ENCODE measurements at regions not wholly inside any gene's neighbourhood (a gene's known extent, or its start where the extent isn't known, plus 50 kb on each side); places are given as distances from the start of the nearest gene placed in this dataset.

GRCh38 chr2:237260686-237261085, 153.3 kb downstream of the COL6A3 start:
- peaks cover 32% of the 10 kb centered on the region for H3K4me1 Mint-ChIP-seq
- peaks cover 4% of the 10 kb centered on the region for H3K9me3 Mint-ChIP-seq
- TF ChIP-seq CTCF (IDR thresholded peaks at IDR 0.05), result no peak
- H3K36me3 Mint-ChIP-seq (ENCODE audit: low read depth), result no peaks in the 10 kb centered on the region
- H3K27ac Mint-ChIP-seq, result no peak overlapping the region
- no peak for DNase-seq
- no peak overlapping the region for H3K4me3 Mint-ChIP-seq
- H3K27me3 Mint-ChIP-seq (ENCODE audit: low read depth, poor library complexity), result peaks cover 10% of the 10 kb centered on the region

GRCh38 chr2:237261327-237261726, 152.6 kb downstream of the COL6A3 start:
- peaks cover 4% of the 10 kb centered on the region for H3K9me3 Mint-ChIP-seq
- H3K4me1 Mint-ChIP-seq, result peaks cover 32% of the 10 kb centered on the region
- peak overlapping the region; percentile 71 for H3K27ac Mint-ChIP-seq
- H3K4me3 Mint-ChIP-seq, result no peak overlapping the region
- peaks cover 9% of the 10 kb centered on the region for H3K27me3 Mint-ChIP-seq (ENCODE audit: low read depth, poor library complexity)
- no peak for TF ChIP-seq CTCF (IDR thresholded peaks at IDR 0.05)
- no peaks in the 10 kb centered on the region for H3K36me3 Mint-ChIP-seq (ENCODE audit: low read depth)
- DNase-seq, result no peak

- DNase-seq, result no peak
- no peak overlapping the region for H3K4me3 Mint-ChIP-seq
- peaks cover 25% of the 10 kb centered on the region for H3K4me1 Mint-ChIP-seq
- H3K27ac Mint-ChIP-seq, result no peak overlapping the region
- peaks cover 4% of the 10 kb centered on the region for H3K9me3 Mint-ChIP-seq
- TF ChIP-seq CTCF (IDR thresholded peaks at IDR 0.05), result no peak
- H3K36me3 Mint-ChIP-seq (ENCODE audit: low read depth), result no peaks in the 10 kb centered on the region
- H3K27me3 Mint-ChIP-seq (ENCODE audit: low read depth, poor library complexity), result peaks cover 5% of the 10 kb centered on the region
Measured at GRCh38 chr2:237262838-237263771, 150.9 kb downstream of the COL6A3 start.

GRCh38 chr2:237264480-237265219, 149.3 kb downstream of the COL6A3 start:
- no peak for DNase-seq

GRCh38 chr2:237268004-237268708, 145.8 kb downstream of the COL6A3 start:
- Mint-ChIP-seq H3K9me3 (peaks cover 4% of the 10 kb centered on the region), H3K36me3 (ENCODE audit: low read depth) (no peaks in the 10 kb centered on the region)
- no peak for TF ChIP-seq CTCF (IDR thresholded peaks at IDR 0.05)

More at GRCh38 chr2:237264480-237265219, 149.3 kb downstream of the COL6A3 start:
- Mint-ChIP-seq H3K4me3 (no peak overlapping the region), H3K27ac (no peak overlapping the region), H3K4me1 (peaks cover 26% of the 10 kb centered on the region), H3K9me3 (peaks cover 4% of the 10 kb centered on the region), H3K27me3 (ENCODE audit: low read depth, poor library complexity) (peaks cover 5% of the 10 kb centered on the region), H3K36me3 (ENCODE audit: low read depth) (no peaks in the 10 kb centered on the region)
- TF ChIP-seq CTCF (IDR thresholded peaks at IDR 0.05), result no peak

More at GRCh38 chr2:237268004-237268708, 145.8 kb downstream of the COL6A3 start:
- no peak overlapping the region for H3K27ac Mint-ChIP-seq
- H3K4me3 Mint-ChIP-seq, result no peak overlapping the region
- peaks cover 20% of the 10 kb centered on the region for H3K4me1 Mint-ChIP-seq
- DNase-seq, result no peak
- no peaks in the 10 kb centered on the region for H3K27me3 Mint-ChIP-seq (ENCODE audit: low read depth, poor library complexity)
